ENCODE measurements at regions not wholly inside any gene's neighbourhood (a gene's known extent, or its start where the extent isn't known, plus 50 kb on each side); places are given as distances from the start of the nearest gene placed in this dataset.
"Not testable (repeated sequence)": the region's sequence is repeated elsewhere in the genome, so short reads cannot be mapped to it uniquely, and the experiment has no call there.

GRCh38 chr2:220767591-220768255 lies 804.4 kb downstream of the EPHA4 start:
- DNase-seq (ENCODE audit: low spot score): no peak
- intact Hi-C loops (cut with DNase I): no loop called here

GRCh38 chr2:220775856-220776488 lies 796.1 kb downstream of the EPHA4 start:
- DNase-seq (ENCODE audit: low spot score): no peak
- intact Hi-C loops (cut with DNase I): no loop called here

GRCh38 chr2:220779076-220779475 lies 793.0 kb downstream of the EPHA4 start:
- DNase-seq (ENCODE audit: low spot score); intact Hi-C loops (cut with DNase I): not testable (repeated sequence)

- no peak for DNase-seq (ENCODE audit: low spot score)
- intact Hi-C loops (cut with DNase I): no loop called here
These were observed 792.6 kb downstream of the EPHA4 start for GRCh38 chr2:220779511-220779910.

- intact Hi-C loops (cut with DNase I): no loop called here
These were observed 792.2 kb downstream of the EPHA4 start for GRCh38 chr2:220779931-220780330.

GRCh38 chr2:220781622-220782241 lies 790.4 kb downstream of the EPHA4 start:
- intact Hi-C loops (cut with DNase I): no loop called here
- no peak for DNase-seq (ENCODE audit: low spot score)

More at GRCh38 chr2:220779931-220780330, 792.2 kb downstream of the EPHA4 start:
- DNase-seq (ENCODE audit: low spot score): no peak

- intact Hi-C loops (cut with DNase I): no loop called here
- DNase-seq (ENCODE audit: low spot score): no peak
These were observed 789.4 kb downstream of the EPHA4 start for GRCh38 chr2:220782609-220783113.

- intact Hi-C loops (cut with DNase I): no loop called here
These were observed 788.4 kb downstream of the EPHA4 start for GRCh38 chr2:220783671-220784070.

GRCh38 chr2:220785178-220785577 lies 786.9 kb downstream of the EPHA4 start:
- intact Hi-C loops (cut with DNase I): no loop called here
- DNase-seq (ENCODE audit: low spot score): no peak

More at GRCh38 chr2:220783671-220784070, 788.4 kb downstream of the EPHA4 start:
- no peak for DNase-seq (ENCODE audit: low spot score)

GRCh38 chr2:220786216-220786615 lies 785.9 kb downstream of the EPHA4 start:
- intact Hi-C loops (cut with DNase I): no loop called here
- no peak for DNase-seq (ENCODE audit: low spot score)

- DNase-seq (ENCODE audit: low spot score): no peak
- intact Hi-C loops (cut with DNase I): no loop called here
These were observed 784.9 kb downstream of the EPHA4 start for GRCh38 chr2:220787251-220787650.

GRCh38 chr2:220789961-220790360 lies 782.1 kb downstream of the EPHA4 start:
- intact Hi-C loops (cut with DNase I): no loop called here
- DNase-seq (ENCODE audit: low spot score): no peak

GRCh38 chr2:220795705-220796104 lies 776.4 kb downstream of the EPHA4 start:
- DNase-seq (ENCODE audit: low spot score): no peak
- intact Hi-C loops (cut with DNase I): no loop called here

GRCh38 chr2:220811115-220811514 lies 761.0 kb downstream of the EPHA4 start:
- intact Hi-C loops (cut with DNase I): no loop called here
- no peak for DNase-seq (ENCODE audit: low spot score)

GRCh38 chr2:220811952-220812570 lies 760.0 kb downstream of the EPHA4 start:
- intact Hi-C loops (cut with DNase I): no loop called here
- no peak for DNase-seq (ENCODE audit: low spot score)

- intact Hi-C loops (cut with DNase I): no loop called here
- no peak for DNase-seq (ENCODE audit: low spot score)
These were observed 757.7 kb downstream of the EPHA4 start for GRCh38 chr2:220814441-220814840.

GRCh38 chr2:220815698-220816097 lies 756.4 kb downstream of the EPHA4 start:
- intact Hi-C loops (cut with DNase I): no loop called here
- DNase-seq (ENCODE audit: low spot score): no peak

- intact Hi-C loops (cut with DNase I): no loop called here
- DNase-seq (ENCODE audit: low spot score): no peak
These were observed 750.4 kb downstream of the EPHA4 start for GRCh38 chr2:220821683-220822082.

- intact Hi-C loops (cut with DNase I); DNase-seq (ENCODE audit: low spot score): not testable (repeated sequence)
These were observed 748.5 kb downstream of the EPHA4 start for GRCh38 chr2:220823590-220823989.

GRCh38 chr2:220833446-220833845 lies 738.7 kb downstream of the EPHA4 start:
- intact Hi-C loops (cut with DNase I): no loop called here
- DNase-seq (ENCODE audit: low spot score): no peak

Measured in cardiac septum (tissue), 1 donor.